Parathyroid adenoma (tissue), 2 donors: ENCODE measurements at regions not wholly inside any gene's neighbourhood (a gene's known extent, or its start where the extent isn't known, plus 50 kb on each side); places are given as distances from the start of the nearest gene placed in this dataset.

Experiments used
- H2AFZ ChIP-seq: fragments of 300-600 bp; sonication (generic); one replicate; pipeline ENCODE4 v1.7.0; 2017; ENCODE audit warnings: antibody characterized with exemption, mild to moderate bottlenecking
- H3K27ac ChIP-seq: fragments of 300-600 bp; sonication (generic); one replicate; pipeline ENCODE4 v1.7.0; 2017
- H3K27me3 ChIP-seq: fragments of 300-600 bp; sonication (generic); one replicate; pipeline ENCODE4 v1.7.0; 2017; ENCODE audit warnings: low read length; ENCODE audit not compliant: control insufficient read depth, insufficient read depth
- H3K36me3 ChIP-seq: fragments of 300-600 bp; sonication (generic); one replicate; pipeline ENCODE4 v1.7.0; 2017; ENCODE audit warnings: low read length; ENCODE audit not compliant: control insufficient read depth, insufficient read depth
- H3K4me1 ChIP-seq: fragments of 300-600 bp; sonication (generic); one replicate; pipeline ENCODE4 v1.7.0; 2017; ENCODE audit warnings: control low read depth
- H3K4me2 ChIP-seq: fragments of 300-600 bp; sonication (generic); one replicate; pipeline ENCODE4 v1.7.0; 2017; ENCODE audit warnings: low read length
- H3K4me3 ChIP-seq: fragments of 300-600 bp; sonication (generic); one replicate; pipeline ENCODE4 v1.7.0; 2017; ENCODE audit warnings: low read depth, low read length
- H3K79me2 ChIP-seq: fragments of 300-600 bp; sonication (generic); one replicate; pipeline ENCODE4 v1.7.0; 2017; ENCODE audit warnings: control low read depth
- H3K9ac ChIP-seq: fragments of 300-600 bp; sonication (generic); one replicate; pipeline ENCODE4 v1.7.0; 2017; ENCODE audit warnings: mild to moderate bottlenecking
- H3K9me3 ChIP-seq: fragments of 300-600 bp; sonication (generic); one replicate; pipeline ENCODE4 v1.7.0; 2017; ENCODE audit warnings: low read length; ENCODE audit not compliant: control insufficient read depth
- TF ChIP-seq, protein P1 (sequence below): fragments of 300-600 bp; sonication (generic); IDR thresholded peaks from one replicate; pipeline ENCODE4 v1.7.0; 2017; ENCODE audit warnings: antibody characterized with exemption, mild to moderate bottlenecking
- donor health status: primary hyperparathyroidism.

DNA sequence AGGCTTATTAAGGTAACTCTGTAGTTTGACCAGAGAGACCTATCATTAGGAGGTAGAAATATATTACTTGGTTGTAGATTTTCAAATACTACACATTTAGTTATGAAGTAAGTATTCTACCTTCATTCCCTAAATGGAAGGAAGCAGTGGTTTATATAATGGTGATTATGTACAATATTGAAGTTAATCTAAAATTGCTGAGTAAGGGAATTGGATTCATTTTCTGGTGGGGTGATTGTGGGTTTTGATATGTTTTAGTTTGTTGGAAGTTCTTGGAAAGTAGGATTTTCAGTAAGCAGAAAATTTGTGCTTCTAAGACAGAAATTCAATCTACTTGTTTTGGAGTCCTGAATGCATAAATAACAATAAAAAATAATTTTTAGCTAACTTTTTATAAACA, 1830.9 kb upstream of the ADGRL3 start:
- no peak overlapping the region for H2AFZ ChIP-seq
- no peak overlapping the region for H3K4me2 ChIP-seq
- H3K27me3 ChIP-seq, result no peaks in the 10 kb centered on the region
- H3K79me2 ChIP-seq, result no peaks in the 10 kb centered on the region
- no peak overlapping the region for H3K27ac ChIP-seq
- H3K4me3 ChIP-seq, result no peak overlapping the region
- no peaks in the 10 kb centered on the region for H3K4me1 ChIP-seq
- no peaks in the 10 kb centered on the region for H3K36me3 ChIP-seq
- H3K9me3 ChIP-seq, result no peaks in the 10 kb centered on the region
- TF ChIP-seq, protein P1, sequence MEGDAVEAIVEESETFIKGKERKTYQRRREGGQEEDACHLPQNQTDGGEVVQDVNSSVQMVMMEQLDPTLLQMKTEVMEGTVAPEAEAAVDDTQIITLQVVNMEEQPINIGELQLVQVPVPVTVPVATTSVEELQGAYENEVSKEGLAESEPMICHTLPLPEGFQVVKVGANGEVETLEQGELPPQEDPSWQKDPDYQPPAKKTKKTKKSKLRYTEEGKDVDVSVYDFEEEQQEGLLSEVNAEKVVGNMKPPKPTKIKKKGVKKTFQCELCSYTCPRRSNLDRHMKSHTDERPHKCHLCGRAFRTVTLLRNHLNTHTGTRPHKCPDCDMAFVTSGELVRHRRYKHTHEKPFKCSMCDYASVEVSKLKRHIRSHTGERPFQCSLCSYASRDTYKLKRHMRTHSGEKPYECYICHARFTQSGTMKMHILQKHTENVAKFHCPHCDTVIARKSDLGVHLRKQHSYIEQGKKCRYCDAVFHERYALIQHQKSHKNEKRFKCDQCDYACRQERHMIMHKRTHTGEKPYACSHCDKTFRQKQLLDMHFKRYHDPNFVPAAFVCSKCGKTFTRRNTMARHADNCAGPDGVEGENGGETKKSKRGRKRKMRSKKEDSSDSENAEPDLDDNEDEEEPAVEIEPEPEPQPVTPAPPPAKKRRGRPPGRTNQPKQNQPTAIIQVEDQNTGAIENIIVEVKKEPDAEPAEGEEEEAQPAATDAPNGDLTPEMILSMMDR, result no peak
- no peak overlapping the region for H3K9ac ChIP-seq

DNA sequence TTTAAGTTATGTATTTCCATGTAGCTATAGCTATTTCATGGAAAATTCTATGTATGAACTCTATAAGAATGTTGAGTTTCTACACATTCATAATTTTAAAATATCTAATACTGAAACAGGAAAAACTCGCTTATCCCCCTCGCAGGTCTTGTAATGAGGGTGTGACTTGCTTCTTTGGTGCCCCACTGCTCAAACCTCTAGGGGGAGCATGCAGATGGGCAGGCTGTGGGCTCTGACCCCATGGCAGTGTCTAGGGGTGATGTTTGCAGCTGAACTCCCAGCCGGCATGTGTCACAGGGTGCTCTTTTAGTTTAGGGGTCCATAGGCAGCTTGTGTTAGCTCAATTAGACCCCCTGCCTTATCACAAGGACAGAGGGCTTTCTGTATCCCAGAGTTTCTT, 1825.7 kb upstream of the ADGRL3 start:
- no peaks in the 10 kb centered on the region for H3K9me3 ChIP-seq
- H3K4me3 ChIP-seq, result no peak overlapping the region
- no peak overlapping the region for H3K9ac ChIP-seq
- H2AFZ ChIP-seq, result no peak overlapping the region
- H3K79me2 ChIP-seq, result no peaks in the 10 kb centered on the region
- no peaks in the 10 kb centered on the region for H3K36me3 ChIP-seq
- no peaks in the 10 kb centered on the region for H3K27me3 ChIP-seq
- H3K4me1 ChIP-seq, result no peaks in the 10 kb centered on the region
- TF ChIP-seq, protein P1, result no peak
- no peak overlapping the region for H3K4me2 ChIP-seq
- no peak overlapping the region for H3K27ac ChIP-seq

DNA sequence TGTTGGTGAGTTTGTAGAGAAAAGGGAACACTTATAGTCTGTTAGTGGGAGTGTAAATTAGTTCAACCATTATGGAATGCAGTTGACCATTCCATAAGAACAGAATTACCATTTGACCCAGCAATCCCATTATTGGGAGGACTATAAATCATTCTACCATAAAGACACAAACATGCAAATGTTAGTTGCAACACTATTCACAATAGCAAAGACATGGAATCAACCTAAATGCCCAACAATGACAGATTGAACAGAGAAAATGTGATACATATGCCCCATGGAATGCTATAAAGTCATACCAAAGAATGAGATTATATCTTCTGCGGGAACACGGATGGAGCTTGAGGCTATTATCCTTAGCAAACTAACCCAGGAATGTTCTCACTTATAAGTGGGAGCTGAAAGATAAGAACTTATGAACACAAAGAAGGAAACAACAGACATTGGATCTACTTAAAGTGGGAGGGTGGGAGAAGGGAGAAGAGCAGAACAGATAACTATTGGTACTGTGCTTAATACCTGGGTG, 1819.2 kb upstream of the ADGRL3 start:
- H3K27me3 ChIP-seq, result no peaks in the 10 kb centered on the region
- no peak overlapping the region for H3K9ac ChIP-seq
- no peak overlapping the region for H3K27ac ChIP-seq
- H3K79me2 ChIP-seq, result no peaks in the 10 kb centered on the region
- H3K4me3 ChIP-seq, result no peak overlapping the region
- no peaks in the 10 kb centered on the region for H3K36me3 ChIP-seq
- no peaks in the 10 kb centered on the region for H3K4me1 ChIP-seq
- TF ChIP-seq, protein P1, result no peak
- no peak overlapping the region for H3K4me2 ChIP-seq
- H3K9me3 ChIP-seq, result no peaks in the 10 kb centered on the region
- no peak overlapping the region for H2AFZ ChIP-seq

DNA sequence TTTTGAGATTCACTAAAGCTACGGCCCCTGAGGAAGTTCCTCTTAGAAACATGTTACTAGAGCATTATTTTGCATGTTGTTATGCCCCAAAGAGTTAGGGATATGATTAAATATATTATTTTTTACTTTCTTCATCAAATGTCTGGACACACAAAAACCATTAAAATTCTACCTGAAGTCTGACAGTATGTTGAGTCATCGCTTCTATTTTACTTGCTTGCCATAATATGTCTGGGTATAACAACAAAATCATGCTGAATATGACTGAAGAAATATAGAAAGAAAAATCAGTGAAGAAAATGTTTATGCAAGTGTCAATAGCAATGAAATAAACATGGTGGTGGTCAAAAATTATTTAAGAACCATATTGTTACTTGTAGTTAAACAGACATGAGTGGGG, 1818.5 kb upstream of the ADGRL3 start:
- H3K79me2 ChIP-seq, result no peaks in the 10 kb centered on the region
- H2AFZ ChIP-seq, result no peak overlapping the region
- no peak overlapping the region for H3K9ac ChIP-seq
- no peaks in the 10 kb centered on the region for H3K9me3 ChIP-seq
- H3K36me3 ChIP-seq, result no peaks in the 10 kb centered on the region
- no peak overlapping the region for H3K4me3 ChIP-seq
- TF ChIP-seq, protein P1, result no peak
- no peak overlapping the region for H3K4me2 ChIP-seq
- H3K27me3 ChIP-seq, result no peaks in the 10 kb centered on the region
- H3K27ac ChIP-seq, result no peak overlapping the region
- no peaks in the 10 kb centered on the region for H3K4me1 ChIP-seq
